ENCODE measurements at regions not wholly inside any gene's neighbourhood (a gene's known extent, or its start where the extent isn't known, plus 50 kb on each side); places are given as distances from the start of the nearest gene placed in this dataset.

- H2AFZ ChIP-seq (ENCODE audit: insufficient read depth, low read depth, low read length, poor library complexity, severe bottlenecking) = no peak overlapping the region
- H3K9me3 ChIP-seq (ENCODE audit: control extremely low read depth in 1 of 3, control insufficient read depth in 2 of 3, insufficient read depth in 1 of 3, low read length in 2 of 3) = no peaks in the 10 kb centered on the region
- peaks cover 2% of the 10 kb centered on the region for H3K9me3 Mint-ChIP-seq (ENCODE audit: insufficient read depth)
- no peaks in the 10 kb centered on the region for H4K20me1 ChIP-seq (ENCODE audit: control insufficient read depth, insufficient read depth, low read length, poor library complexity, severe bottlenecking)
- ChIA-PET POLR2A (no interaction called here), CTCF (no interaction called here)
- no peak for TF ChIP-seq EZH2 (IDR thresholded peaks at IDR 0.05; ENCODE audit: borderline replicate concordance, insufficient read depth, low read depth, low read length, poor library complexity, severe bottlenecking)
- TF ChIP-seq, protein P1, sequence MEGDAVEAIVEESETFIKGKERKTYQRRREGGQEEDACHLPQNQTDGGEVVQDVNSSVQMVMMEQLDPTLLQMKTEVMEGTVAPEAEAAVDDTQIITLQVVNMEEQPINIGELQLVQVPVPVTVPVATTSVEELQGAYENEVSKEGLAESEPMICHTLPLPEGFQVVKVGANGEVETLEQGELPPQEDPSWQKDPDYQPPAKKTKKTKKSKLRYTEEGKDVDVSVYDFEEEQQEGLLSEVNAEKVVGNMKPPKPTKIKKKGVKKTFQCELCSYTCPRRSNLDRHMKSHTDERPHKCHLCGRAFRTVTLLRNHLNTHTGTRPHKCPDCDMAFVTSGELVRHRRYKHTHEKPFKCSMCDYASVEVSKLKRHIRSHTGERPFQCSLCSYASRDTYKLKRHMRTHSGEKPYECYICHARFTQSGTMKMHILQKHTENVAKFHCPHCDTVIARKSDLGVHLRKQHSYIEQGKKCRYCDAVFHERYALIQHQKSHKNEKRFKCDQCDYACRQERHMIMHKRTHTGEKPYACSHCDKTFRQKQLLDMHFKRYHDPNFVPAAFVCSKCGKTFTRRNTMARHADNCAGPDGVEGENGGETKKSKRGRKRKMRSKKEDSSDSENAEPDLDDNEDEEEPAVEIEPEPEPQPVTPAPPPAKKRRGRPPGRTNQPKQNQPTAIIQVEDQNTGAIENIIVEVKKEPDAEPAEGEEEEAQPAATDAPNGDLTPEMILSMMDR (IDR thresholded peaks at IDR 0.05) = no peak
- ATAC-seq (ENCODE audit: low read depth) (no peak), DNase-seq (no peak)
- H3K4me1 ChIP-seq (ENCODE audit: control insufficient read depth in 2 of 2, insufficient read depth in 2 of 2, low read length in 2 of 2) = no peaks in the 10 kb centered on the region
- H3K27ac ChIP-seq (ENCODE audit: low read length in 2 of 2) = no peak overlapping the region
- no peaks in the 10 kb centered on the region for H3K4me1 Mint-ChIP-seq
- H3K27ac Mint-ChIP-seq = no peak overlapping the region
- H3K27me3 ChIP-seq (replicated peaks in 1 of 4; ENCODE audit: control extremely low read depth in 1 of 4, control insufficient read depth in 3 of 4, insufficient read depth in 4 of 4, low read length in 3 of 4) = no peaks in the 10 kb centered on the region
- H3K36me3 ChIP-seq (replicated peaks in 1 of 2; ENCODE audit: control extremely low read depth in 1 of 2, control insufficient read depth in 1 of 2, extremely low read depth in 1 of 2, insufficient read depth in 2 of 2, low read length in 1 of 2) = no peaks in the 10 kb centered on the region
- H3K27me3 Mint-ChIP-seq = no peaks in the 10 kb centered on the region
- no peak overlapping the region for H3K4me3 ChIP-seq (ENCODE audit: control extremely low read depth in 1 of 5, extremely low read depth in 1 of 5, insufficient read depth in 1 of 5, low read depth in 2 of 5, low read length in 4 of 5)
- no peak overlapping the region for H3K9ac ChIP-seq (ENCODE audit: low read length)
- no peaks in the 10 kb centered on the region for H3K79me2 ChIP-seq (ENCODE audit: control insufficient read depth, insufficient read depth, low read length)
- WGBS (ENCODE audit: insufficient coverage) = no CpG with 5 or more reads among the region's 2 CpGs
- no peak overlapping the region for H3K4me3 Mint-ChIP-seq
- no peak overlapping the region for H3K4me2 ChIP-seq (replicated peaks; ENCODE audit: low read depth, low read length, poor library complexity, severe bottlenecking)
- intact Hi-C loops (cut with micrococcal nuclease) = no loop called here
Observed at GRCh38 chr12:84599539-84599938, 313.1 kb downstream of the SLC6A15 start.

DNA sequence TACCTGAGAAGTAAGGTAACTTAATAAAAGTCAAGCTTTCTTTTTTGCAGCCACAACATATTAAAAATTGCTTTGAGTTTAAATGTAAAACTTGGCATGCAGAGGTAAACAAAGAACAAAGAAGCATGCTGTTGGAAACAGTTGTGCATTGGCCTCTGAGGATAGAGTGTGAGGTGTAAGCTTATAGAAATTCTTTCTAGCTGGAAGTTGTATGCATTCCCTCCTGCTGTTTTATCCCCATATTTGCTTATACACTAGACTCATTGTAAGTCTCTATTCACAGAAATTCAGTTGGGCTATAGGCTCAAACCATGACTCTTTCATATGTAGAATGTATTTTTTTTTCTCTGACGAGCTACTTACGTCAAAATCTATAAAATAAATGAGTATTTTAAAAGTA, 316.3 kb downstream of the SLC6A15 start:
- Histone ChIP-seq H2AFZ (ENCODE audit: insufficient read depth, low read depth, low read length, poor library complexity, severe bottlenecking) (no peak overlapping the region), H3K9ac (ENCODE audit: low read length) (no peak overlapping the region), H4K20me1 (ENCODE audit: control insufficient read depth, insufficient read depth, low read length, poor library complexity, severe bottlenecking) (no peaks in the 10 kb centered on the region), H3K79me2 (ENCODE audit: control insufficient read depth, insufficient read depth, low read length) (no peaks in the 10 kb centered on the region), H3K27me3 (replicated peaks in 1 of 4; ENCODE audit: control extremely low read depth in 1 of 4, control insufficient read depth in 3 of 4, insufficient read depth in 4 of 4, low read length in 3 of 4) (no peaks in the 10 kb centered on the region), H3K4me2 (replicated peaks; ENCODE audit: low read depth, low read length, poor library complexity, severe bottlenecking) (no peak overlapping the region), H3K36me3 (replicated peaks in 1 of 2; ENCODE audit: control extremely low read depth in 1 of 2, control insufficient read depth in 1 of 2, extremely low read depth in 1 of 2, insufficient read depth in 2 of 2, low read length in 1 of 2) (no peaks in the 10 kb centered on the region), H3K9me3 (ENCODE audit: control extremely low read depth in 1 of 3, control insufficient read depth in 2 of 3, insufficient read depth in 1 of 3, low read length in 2 of 3) (no peaks in the 10 kb centered on the region), H3K27ac (ENCODE audit: low read length in 2 of 2) (no peak overlapping the region), H3K4me1 (ENCODE audit: control insufficient read depth in 2 of 2, insufficient read depth in 2 of 2, low read length in 2 of 2) (no peaks in the 10 kb centered on the region), H3K4me3 (ENCODE audit: control extremely low read depth in 1 of 5, extremely low read depth in 1 of 5, insufficient read depth in 1 of 5, low read depth in 2 of 5, low read length in 4 of 5) (no peak overlapping the region)
- DNase-seq = no peak
- no CpG with 5 or more reads among the region's 2 CpGs for WGBS (ENCODE audit: insufficient coverage)
- intact Hi-C loops (cut with micrococcal nuclease) = no loop called here
- no peak overlapping the region for H3K27ac Mint-ChIP-seq
- peaks cover 2% of the 10 kb centered on the region for H3K9me3 Mint-ChIP-seq (ENCODE audit: insufficient read depth)
- no peak overlapping the region for H3K4me3 Mint-ChIP-seq
- no peak for ATAC-seq (ENCODE audit: low read depth)
- no peak for TF ChIP-seq EZH2 (IDR thresholded peaks at IDR 0.05; ENCODE audit: borderline replicate concordance, insufficient read depth, low read depth, low read length, poor library complexity, severe bottlenecking)
- TF ChIP-seq, protein P1 (IDR thresholded peaks at IDR 0.05) = no peak
- no peaks in the 10 kb centered on the region for H3K4me1 Mint-ChIP-seq
- ChIA-PET CTCF (no interaction called here), POLR2A (no interaction called here)
- H3K27me3 Mint-ChIP-seq = no peaks in the 10 kb centered on the region

Measured in B cell (primary cell).